Omental fat pad (tissue), 3 donors: ENCODE measurements at regions not wholly inside any gene's neighbourhood (a gene's known extent, or its start where the extent isn't known, plus 50 kb on each side); places are given as distances from the start of the nearest gene placed in this dataset.
A peak's percentile ranks its signal among the peaks of the same experiment; 100 is the strongest.

Experiments used
- ATAC-seq: fragments of 150-250 bp; one replicate; pipeline ENCODE4 v1.9.1; 2016; ENCODE audit warnings: mild to moderate bottlenecking, moderate library complexity; ENCODE audit not compliant: low FRiP score
- DNase-seq: peaks from one replicate; pipeline ENCODE4 v3.0.0-alpha.2; 2019; ENCODE audit warnings: low spot score
- TF ChIP-seq, protein P1 (sequence below), 3 donors: fragments of 450-650 bp; IDR thresholded peaks; one replicate each; pipeline ENCODE4 v1.5.1; 2016 to 2017; ENCODE audit warnings: antibody characterized with exemption in 3 of 3, mild to moderate bottlenecking in 3 of 3, moderate library complexity in 2 of 3

DNA sequence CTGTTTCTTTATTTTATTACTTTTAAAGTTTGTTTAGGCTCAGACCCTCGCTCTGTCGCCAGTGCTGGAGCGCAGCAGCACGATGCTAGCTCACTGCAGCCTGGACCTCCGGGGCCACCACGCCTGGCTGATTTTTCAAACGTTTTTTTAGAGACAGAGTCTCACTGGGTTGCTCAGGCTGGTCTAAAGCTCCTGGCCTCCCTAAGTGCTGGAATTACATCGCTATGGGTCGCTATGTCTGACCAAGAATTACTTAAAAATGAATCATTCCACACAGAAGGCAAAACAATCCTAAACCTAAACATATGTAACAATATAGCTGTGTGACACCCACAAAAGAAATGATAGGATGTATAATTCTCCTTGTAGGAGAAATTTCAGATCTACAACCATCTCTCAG, 86.9 kb upstream of the SIMC1 start:
- ATAC-seq (no peak), DNase-seq (no peak)
- TF ChIP-seq, protein P1, sequence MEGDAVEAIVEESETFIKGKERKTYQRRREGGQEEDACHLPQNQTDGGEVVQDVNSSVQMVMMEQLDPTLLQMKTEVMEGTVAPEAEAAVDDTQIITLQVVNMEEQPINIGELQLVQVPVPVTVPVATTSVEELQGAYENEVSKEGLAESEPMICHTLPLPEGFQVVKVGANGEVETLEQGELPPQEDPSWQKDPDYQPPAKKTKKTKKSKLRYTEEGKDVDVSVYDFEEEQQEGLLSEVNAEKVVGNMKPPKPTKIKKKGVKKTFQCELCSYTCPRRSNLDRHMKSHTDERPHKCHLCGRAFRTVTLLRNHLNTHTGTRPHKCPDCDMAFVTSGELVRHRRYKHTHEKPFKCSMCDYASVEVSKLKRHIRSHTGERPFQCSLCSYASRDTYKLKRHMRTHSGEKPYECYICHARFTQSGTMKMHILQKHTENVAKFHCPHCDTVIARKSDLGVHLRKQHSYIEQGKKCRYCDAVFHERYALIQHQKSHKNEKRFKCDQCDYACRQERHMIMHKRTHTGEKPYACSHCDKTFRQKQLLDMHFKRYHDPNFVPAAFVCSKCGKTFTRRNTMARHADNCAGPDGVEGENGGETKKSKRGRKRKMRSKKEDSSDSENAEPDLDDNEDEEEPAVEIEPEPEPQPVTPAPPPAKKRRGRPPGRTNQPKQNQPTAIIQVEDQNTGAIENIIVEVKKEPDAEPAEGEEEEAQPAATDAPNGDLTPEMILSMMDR (IDR thresholded peaks at IDR 0.05) = no peak

DNA sequence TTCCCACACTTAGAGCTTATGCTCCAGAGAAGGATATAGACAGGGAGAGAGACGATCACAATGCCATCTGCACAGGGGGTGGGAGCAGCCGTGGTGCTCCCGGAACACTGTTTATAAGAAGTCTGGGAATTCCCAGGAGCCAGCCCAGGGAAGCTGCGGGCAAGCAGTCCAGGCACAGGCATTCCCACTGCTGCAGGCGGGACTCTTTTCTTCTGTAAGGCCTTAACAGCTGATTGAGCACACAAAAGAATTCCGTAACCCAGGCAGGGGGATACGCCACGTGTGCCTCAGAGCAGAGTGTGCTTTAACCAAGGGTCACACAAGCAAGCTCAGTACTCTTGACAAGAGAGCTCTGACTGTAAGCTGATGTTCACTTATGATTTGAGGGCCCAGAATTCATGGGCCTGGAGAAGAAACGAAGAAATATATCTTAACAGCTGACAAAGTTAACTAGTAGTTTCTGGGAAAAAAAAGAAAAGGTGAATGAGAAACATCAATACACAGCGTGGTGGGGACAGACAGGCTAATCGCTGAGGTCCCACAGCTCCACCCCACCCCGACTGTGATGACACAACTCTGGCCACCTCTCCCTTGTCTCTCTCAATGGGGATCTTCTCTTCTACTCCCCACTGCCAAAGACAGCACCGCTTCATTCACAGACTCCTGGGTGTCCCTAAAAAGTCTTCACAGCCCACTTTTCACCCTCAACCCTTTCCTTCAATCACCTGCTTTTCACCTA, 85.9 kb upstream of the SIMC1 start:
- ATAC-seq = no peak
- TF ChIP-seq, protein P1 (IDR thresholded peaks at IDR 0.05) = no peak
- no peak for DNase-seq

DNA sequence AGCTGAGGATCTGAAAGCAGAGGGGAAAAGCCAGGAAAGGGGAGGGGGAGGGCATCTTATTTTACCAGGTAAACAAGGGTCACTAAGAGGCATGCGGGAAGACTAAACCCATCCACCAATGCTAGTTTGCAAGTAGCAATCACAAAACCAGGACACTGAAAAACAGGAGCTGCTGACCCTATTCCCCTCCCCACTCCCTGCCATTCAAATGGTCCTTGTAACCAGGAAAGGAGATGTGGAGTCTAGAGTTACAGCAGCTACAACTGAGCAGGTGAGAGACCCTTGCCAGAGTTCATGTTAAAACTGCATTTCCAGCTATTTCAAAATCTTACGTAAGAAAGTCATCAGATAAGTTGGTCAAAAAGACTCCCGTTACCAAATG, 85.3 kb upstream of the SIMC1 start:
- no peak for DNase-seq
- no peak for ATAC-seq
- TF ChIP-seq, protein P1 (IDR thresholded peaks at IDR 0.05) = no peak

DNA sequence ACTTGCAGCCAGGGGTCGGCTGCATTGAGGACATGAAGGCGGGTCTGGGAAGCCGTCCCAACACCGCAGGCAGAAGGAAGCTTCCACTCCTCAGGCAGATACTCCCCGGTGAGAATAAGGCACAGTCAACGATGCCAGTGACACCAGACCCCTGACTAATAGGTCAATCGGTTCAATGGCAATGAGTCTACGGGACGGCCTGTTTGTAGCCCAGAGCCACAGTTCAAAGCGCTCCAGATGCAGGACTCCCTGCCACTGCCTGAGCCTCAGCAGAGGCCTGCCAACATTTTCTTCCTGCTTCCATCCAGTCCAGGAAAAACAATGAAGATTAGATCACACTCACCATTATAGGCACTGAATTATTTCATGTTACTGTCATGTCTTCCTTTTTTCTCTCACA, 84.5 kb upstream of the SIMC1 start:
- ATAC-seq = no peak
- TF ChIP-seq, protein P1 (IDR thresholded peaks at IDR 0.05) = no peak
- DNase-seq = no peak

DNA sequence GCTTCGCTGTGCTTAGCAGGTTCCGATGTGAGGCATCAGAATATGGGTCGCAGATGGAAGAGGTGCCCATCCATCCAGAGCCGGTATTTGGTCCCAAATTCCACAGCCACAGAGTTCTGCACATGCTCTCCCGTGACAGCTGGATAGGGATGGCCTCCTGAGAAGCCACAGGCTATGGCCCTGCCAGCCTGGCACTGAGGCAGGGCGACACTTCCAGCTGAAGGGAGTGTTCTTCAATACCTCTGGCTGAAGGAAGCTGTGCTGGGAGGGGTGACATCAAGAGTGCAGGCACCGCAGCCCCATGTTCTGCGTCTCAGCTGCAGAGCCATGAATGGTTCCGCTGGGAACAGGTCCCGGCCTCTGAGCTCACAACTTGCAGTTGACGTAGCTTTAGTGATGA, 83.4 kb upstream of the SIMC1 start:
- DNase-seq (no peak), ATAC-seq (no peak)
- TF ChIP-seq, protein P1 (IDR thresholded peaks at IDR 0.05) = no peak

DNA sequence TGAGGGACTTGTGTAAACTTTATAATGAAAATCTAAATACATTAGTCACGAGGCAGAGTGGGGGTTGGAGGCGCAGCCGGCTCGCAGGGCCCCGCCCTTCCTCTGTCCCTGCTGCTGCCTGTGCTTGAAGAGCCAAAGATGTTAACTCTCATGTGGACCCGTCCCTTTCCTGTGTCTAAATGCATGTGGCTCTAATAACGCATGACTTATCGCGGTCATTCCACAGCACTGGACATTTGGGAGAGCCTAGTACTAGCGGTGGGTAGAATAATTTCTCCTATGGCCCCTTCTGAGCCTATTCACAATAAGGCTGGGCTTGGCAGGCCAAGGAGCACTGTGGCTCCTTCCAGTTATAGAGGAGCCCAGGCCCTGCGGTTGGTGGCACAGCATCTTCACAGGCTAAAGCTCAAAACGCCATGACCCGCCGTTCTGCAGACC, 82.3 kb upstream of the SIMC1 start:
- DNase-seq (no peak), ATAC-seq (no peak)
- TF ChIP-seq, protein P1 (IDR thresholded peaks at IDR 0.05) = no peak

DNA sequence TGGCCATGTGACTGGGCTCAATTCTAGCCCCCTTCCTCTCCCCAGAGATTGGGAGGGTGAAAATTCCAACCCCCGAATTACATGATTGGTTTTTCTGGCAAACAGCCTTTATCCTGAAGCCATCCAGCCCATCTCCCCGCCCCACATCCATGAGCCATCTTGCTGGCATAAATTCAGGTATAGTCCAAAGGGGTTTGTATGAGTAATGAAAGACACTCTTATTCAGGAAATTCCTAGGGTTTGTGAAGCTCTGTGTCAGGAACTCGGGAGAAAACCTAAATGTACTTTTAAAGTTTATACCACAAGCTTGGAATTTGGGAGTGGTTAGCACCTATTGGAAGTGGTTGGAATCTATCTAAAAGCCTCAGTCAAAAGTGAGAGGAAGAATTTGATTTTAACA, 80.6 kb upstream of the SIMC1 start:
- no peak for DNase-seq
- ATAC-seq = peak; percentile 73
- TF ChIP-seq, protein P1 (IDR thresholded peaks at IDR 0.05) = no peak
